Activated naive CD4-positive, alpha-beta T cell treated with anti-CD3 and anti-CD28 coated beads for 36 hours (primary cell): ENCODE measurements at regions not wholly inside any gene's neighbourhood (a gene's known extent, or its start where the extent isn't known, plus 50 kb on each side); places are given as distances from the start of the nearest gene placed in this dataset.

ENCODE experiments used
- CTCF ChIA-PET: fragments of 350-600 bp; sonication (Branson Sonifier 250); formaldehyde crosslinking; loops from one replicate; lab custom pipeline; 2021; ENCODE audit warnings: antibody characterized with exemption; lab: Charles Lee
- DNase-seq: peaks from one replicate; pipeline ENCODE4 v3.0.0-alpha.2; 2020
- H3K27ac Mint-ChIP-seq: one replicate; pipeline ENCODE4 v1.8.0; 2021; ENCODE audit warnings: mild to moderate bottlenecking, mixed read lengths
- H3K27me3 Mint-ChIP-seq: one replicate; pipeline ENCODE4 v1.8.0; 2021; ENCODE audit warnings: low read depth, mixed read lengths
- H3K36me3 Mint-ChIP-seq: one replicate; pipeline ENCODE4 v1.8.0; 2021; ENCODE audit warnings: low read depth, mixed read lengths
- H3K4me1 Mint-ChIP-seq: one replicate; pipeline ENCODE4 v1.8.0; 2021; ENCODE audit warnings: low read depth, mixed read lengths
- H3K4me3 Mint-ChIP-seq: one replicate; pipeline ENCODE4 v1.8.0; 2021; ENCODE audit warnings: mild to moderate bottlenecking, moderate library complexity, mixed read lengths
- H3K9me3 Mint-ChIP-seq: one replicate; pipeline ENCODE4 v1.8.0; 2021; ENCODE audit warnings: mixed read lengths
- intact Hi-C: fragments of 100-400 bp; cut with micrococcal nuclease; formaldehyde crosslinking; loops from one replicate; pipeline ENCODE4 v1.15.1; 2023

DNA sequence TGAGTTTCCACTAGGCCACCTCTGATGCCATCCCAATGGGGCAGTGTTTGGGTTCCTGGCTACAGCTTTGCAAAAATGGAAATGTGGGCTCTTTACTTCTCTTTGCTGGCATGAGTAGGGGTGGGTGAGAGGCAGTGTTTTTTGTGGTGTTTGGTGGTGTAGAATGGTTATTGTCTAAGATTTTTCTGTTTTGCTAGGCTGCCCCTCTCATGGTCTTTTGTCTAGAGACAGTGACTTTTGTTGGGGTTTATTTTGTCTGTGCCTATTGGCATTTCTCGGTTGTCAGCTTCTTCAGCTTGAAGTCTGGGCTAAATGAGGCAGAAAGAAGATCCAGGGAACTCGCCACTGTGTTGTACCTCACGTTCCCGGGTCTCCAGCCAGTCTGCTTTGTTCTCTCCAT is 112.1 kb downstream of the CENPF start:
- H3K27ac Mint-ChIP-seq = no peak overlapping the region
- peaks cover 2% of the 10 kb centered on the region for H3K4me1 Mint-ChIP-seq
- no peaks in the 10 kb centered on the region for H3K36me3 Mint-ChIP-seq
- intact Hi-C loops = no loop called here
- no peak overlapping the region for H3K4me3 Mint-ChIP-seq
- CTCF ChIA-PET = no interaction called here
- no peaks in the 10 kb centered on the region for H3K27me3 Mint-ChIP-seq
- H3K9me3 Mint-ChIP-seq = no peaks in the 10 kb centered on the region
- DNase-seq = no peak

DNA sequence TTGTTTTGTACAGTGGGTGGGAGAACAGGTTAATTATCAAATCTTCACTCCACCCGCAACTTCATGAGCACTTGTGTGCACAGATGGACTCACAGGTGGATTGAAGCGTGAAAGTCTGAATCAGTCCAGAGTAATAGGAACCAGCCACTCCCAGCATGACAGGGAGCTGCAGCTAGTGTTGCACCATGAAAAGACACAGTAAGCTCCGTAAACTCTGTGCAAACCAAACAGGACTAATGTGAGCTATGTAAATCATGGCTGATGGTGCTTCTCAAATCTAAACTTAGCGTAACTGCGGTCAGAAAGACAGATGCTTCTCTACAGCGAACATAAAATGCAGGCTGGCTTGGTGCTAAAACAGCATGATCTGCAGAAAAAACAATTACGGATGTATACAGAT is 114.4 kb downstream of the CENPF start:
- peaks cover 2% of the 10 kb centered on the region for H3K4me1 Mint-ChIP-seq
- H3K36me3 Mint-ChIP-seq = no peaks in the 10 kb centered on the region
- no peak overlapping the region for H3K4me3 Mint-ChIP-seq
- H3K9me3 Mint-ChIP-seq = no peaks in the 10 kb centered on the region
- H3K27ac Mint-ChIP-seq = no peak overlapping the region
- intact Hi-C loops = no loop called here
- no peaks in the 10 kb centered on the region for H3K27me3 Mint-ChIP-seq
- DNase-seq = no peak
- CTCF ChIA-PET = no interaction called here

DNA sequence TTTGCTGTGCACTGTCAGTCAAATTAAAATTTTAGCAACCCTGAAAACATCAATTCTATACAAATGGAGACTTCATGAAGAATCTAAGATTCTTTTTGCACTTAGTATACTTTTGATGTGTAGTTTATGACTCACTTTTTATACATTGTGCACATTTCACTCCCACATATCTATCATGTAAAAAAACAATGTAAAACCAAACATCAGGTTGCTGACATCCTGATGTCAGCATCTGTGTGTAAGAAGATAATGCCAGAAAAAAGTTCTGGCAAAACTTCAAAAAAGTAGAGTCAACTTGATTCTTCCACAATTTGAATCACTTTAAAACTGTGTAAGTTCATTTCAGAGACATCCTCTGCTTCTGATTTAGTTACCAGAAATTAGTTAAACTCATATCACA is 115.7 kb downstream of the CENPF start:
- Mint-ChIP-seq H3K9me3 (peaks cover 4% of the 10 kb centered on the region), H3K4me3 (no peak overlapping the region), H3K27ac (no peak overlapping the region), H3K4me1 (peaks cover 2% of the 10 kb centered on the region), H3K36me3 (no peaks in the 10 kb centered on the region), H3K27me3 (no peaks in the 10 kb centered on the region)
- CTCF ChIA-PET = interaction anchor here (0.5 kb wide), 1 partner anchor 476 kb away, joined by 3 read pairs; no protein-coding TSS in a partner anchor
- intact Hi-C loops = no loop called here
- DNase-seq = no peak

DNA sequence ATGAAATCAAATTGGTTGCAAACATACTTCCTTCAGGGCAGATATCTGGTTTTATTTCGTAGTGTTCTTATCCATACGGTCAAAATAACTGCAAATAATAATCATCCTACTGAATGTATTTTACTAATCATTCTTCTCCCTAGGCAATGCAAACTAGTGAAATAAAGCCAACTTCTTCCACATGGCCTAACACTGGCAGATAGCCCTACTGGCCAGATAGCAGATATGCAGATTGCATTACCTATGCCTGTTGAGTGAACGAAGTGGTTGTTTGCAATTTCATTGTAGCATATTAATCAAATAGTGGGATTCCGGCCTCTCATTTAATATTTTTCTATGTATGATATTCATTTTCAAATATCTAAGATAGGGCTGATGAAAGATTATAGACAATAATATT is 116.2 kb downstream of the CENPF start:
- peaks cover 4% of the 10 kb centered on the region for H3K9me3 Mint-ChIP-seq
- CTCF ChIA-PET = no interaction called here
- intact Hi-C loops = no loop called here
- peaks cover 2% of the 10 kb centered on the region for H3K4me1 Mint-ChIP-seq
- no peak for DNase-seq
- no peak overlapping the region for H3K4me3 Mint-ChIP-seq
- H3K27ac Mint-ChIP-seq = no peak overlapping the region
- H3K36me3 Mint-ChIP-seq = no peaks in the 10 kb centered on the region
- H3K27me3 Mint-ChIP-seq = no peaks in the 10 kb centered on the region

- Mint-ChIP-seq H3K27ac (no peak overlapping the region), H3K27me3 (no peaks in the 10 kb centered on the region), H3K4me3 (no peak overlapping the region), H3K4me1 (peaks cover 2% of the 10 kb centered on the region), H3K36me3 (no peaks in the 10 kb centered on the region), H3K9me3 (peaks cover 4% of the 10 kb centered on the region)
- DNase-seq = no peak
- intact Hi-C loops = no loop called here
- CTCF ChIA-PET = no interaction called here
Measured at GRCh38 chr1:214720561-214720960, 117.6 kb downstream of the CENPF start.

GRCh38 chr1:214727274-214727673 is 124.3 kb downstream of the CENPF start:
- peaks cover 4% of the 10 kb centered on the region for H3K9me3 Mint-ChIP-seq
- peaks cover 2% of the 10 kb centered on the region for H3K27me3 Mint-ChIP-seq
- no peak overlapping the region for H3K27ac Mint-ChIP-seq
- H3K36me3 Mint-ChIP-seq = no peaks in the 10 kb centered on the region
- CTCF ChIA-PET = no interaction called here
- H3K4me1 Mint-ChIP-seq = no peaks in the 10 kb centered on the region
- DNase-seq = no peak
- intact Hi-C loops = no loop called here
- H3K4me3 Mint-ChIP-seq = no peak overlapping the region

GRCh38 chr1:214739621-214740238 is 136.7 kb downstream of the CENPF start:
- Mint-ChIP-seq H3K27me3 (no peaks in the 10 kb centered on the region), H3K4me3 (no peak overlapping the region), H3K9me3 (no peaks in the 10 kb centered on the region), H3K36me3 (no peaks in the 10 kb centered on the region), H3K4me1 (peaks cover 5% of the 10 kb centered on the region), H3K27ac (no peak overlapping the region)
- no peak for DNase-seq
- CTCF ChIA-PET = interaction anchor here (0.7 kb wide), 1 partner anchor 213 kb away, joined by 4 read pairs; no protein-coding TSS in a partner anchor
- intact Hi-C loops = no loop called here

GRCh38 chr1:214740471-214740870 is 137.5 kb downstream of the CENPF start:
- Mint-ChIP-seq H3K4me1 (peaks cover 3% of the 10 kb centered on the region), H3K9me3 (no peaks in the 10 kb centered on the region), H3K36me3 (no peaks in the 10 kb centered on the region), H3K4me3 (no peak overlapping the region), H3K27me3 (no peaks in the 10 kb centered on the region), H3K27ac (no peak overlapping the region)
- no peak for DNase-seq
- intact Hi-C loops = no loop called here
- CTCF ChIA-PET = no interaction called here

GRCh38 chr1:214747050-214747635 is 144.1 kb downstream of the CENPF start:
- Mint-ChIP-seq H3K36me3 (no peaks in the 10 kb centered on the region), H3K9me3 (no peaks in the 10 kb centered on the region), H3K27ac (no peak overlapping the region), H3K4me3 (no peak overlapping the region), H3K27me3 (no peaks in the 10 kb centered on the region), H3K4me1 (no peaks in the 10 kb centered on the region)
- intact Hi-C loops = no loop called here
- no peak for DNase-seq
- CTCF ChIA-PET = no interaction called here

GRCh38 chr1:214753236-214753852 is 150.3 kb downstream of the CENPF start:
- H3K4me1 Mint-ChIP-seq = no peaks in the 10 kb centered on the region
- peaks cover 5% of the 10 kb centered on the region for H3K9me3 Mint-ChIP-seq
- CTCF ChIA-PET = no interaction called here
- H3K36me3 Mint-ChIP-seq = no peaks in the 10 kb centered on the region
- H3K4me3 Mint-ChIP-seq = no peak overlapping the region
- intact Hi-C loops = no loop called here
- no peak overlapping the region for H3K27ac Mint-ChIP-seq
- no peak for DNase-seq
- H3K27me3 Mint-ChIP-seq = no peaks in the 10 kb centered on the region

- Mint-ChIP-seq H3K36me3 (peaks cover 10% of the 10 kb centered on the region), H3K4me3 (no peak overlapping the region), H3K27ac (no peak overlapping the region), H3K9me3 (peaks cover 50% of the 10 kb centered on the region), H3K27me3 (peaks cover 4% of the 10 kb centered on the region), H3K4me1 (no peaks in the 10 kb centered on the region)
- no peak for DNase-seq
- CTCF ChIA-PET = interaction anchor here (1.3 kb wide), 1 partner anchor 29 kb away, joined by 3 read pairs; no protein-coding TSS in a partner anchor
- intact Hi-C loops = no loop called here
Measured at GRCh38 chr1:214761030-214761429, 158.0 kb downstream of the CENPF start.

DNA sequence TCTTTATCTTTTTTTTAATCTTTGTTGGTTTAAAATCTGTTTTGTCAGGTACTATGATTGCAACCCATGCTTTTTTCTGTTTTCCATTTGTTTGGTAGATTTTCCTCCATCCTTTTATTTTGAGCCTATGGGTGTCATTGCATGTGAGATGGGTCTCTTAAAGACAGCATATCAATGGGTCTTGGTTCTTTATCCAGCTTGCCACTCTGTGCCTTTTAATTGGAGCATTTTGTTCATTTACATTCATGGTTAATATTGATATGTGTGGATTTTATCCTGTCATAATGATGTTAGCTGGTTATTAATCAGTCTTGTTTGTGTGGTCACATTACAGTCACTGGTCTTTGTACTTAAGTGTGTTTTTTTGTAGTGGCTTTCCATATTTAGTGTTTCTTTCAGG is 159.9 kb downstream of the CENPF start:
- Mint-ChIP-seq H3K27ac (no peak overlapping the region), H3K9me3 (peaks cover 44% of the 10 kb centered on the region)

GRCh38 chr1:214764502-214764901 is 161.5 kb downstream of the CENPF start:
- DNase-seq = no peak
- peaks cover 41% of the 10 kb centered on the region for H3K9me3 Mint-ChIP-seq
- no peaks in the 10 kb centered on the region for H3K4me1 Mint-ChIP-seq
- H3K27ac Mint-ChIP-seq = no peak overlapping the region
- CTCF ChIA-PET = no interaction called here
- H3K4me3 Mint-ChIP-seq = no peak overlapping the region
- intact Hi-C loops = no loop called here
- H3K27me3 Mint-ChIP-seq = peaks cover 4% of the 10 kb centered on the region
- H3K36me3 Mint-ChIP-seq = peaks cover 9% of the 10 kb centered on the region

More for the DNA sequence above, 159.9 kb downstream of the CENPF start:
- Mint-ChIP-seq H3K4me3 (no peak overlapping the region), H3K27me3 (peaks cover 4% of the 10 kb centered on the region), H3K36me3 (peaks cover 10% of the 10 kb centered on the region), H3K4me1 (no peaks in the 10 kb centered on the region)
- intact Hi-C loops = no loop called here
- no peak for DNase-seq
- CTCF ChIA-PET = no interaction called here
